ENCODE measurements at regions not wholly inside any gene's neighbourhood (a gene's known extent, or its start where the extent isn't known, plus 50 kb on each side); places are given as distances from the start of the nearest gene placed in this dataset.

DNA sequence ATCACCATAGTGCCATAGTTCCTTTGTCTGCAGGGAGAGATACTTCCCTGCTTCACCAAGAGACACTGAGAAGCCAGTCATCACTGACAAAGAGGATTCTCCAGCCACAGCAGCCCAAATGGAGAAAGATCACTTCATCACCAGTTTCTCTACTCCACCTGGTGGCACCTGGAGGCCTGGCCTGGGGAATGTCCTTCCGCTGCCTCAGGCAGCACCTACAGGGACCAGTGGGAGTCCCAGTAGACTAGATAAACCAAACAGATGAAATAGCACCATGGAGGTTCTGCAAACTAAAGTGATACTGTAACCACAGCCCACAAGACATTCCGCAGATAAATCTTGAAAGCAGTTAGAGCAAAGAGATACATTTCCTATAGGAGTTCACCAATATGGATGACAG, 266.5 kb downstream of the C6orf118 start:
- no peaks in the 10 kb centered on the region for H3K27me3 ChIP-seq (ENCODE audit: control insufficient read depth in 1 of 2, insufficient read depth in 1 of 2, low read length in 2 of 2)
- whole genome bisulfite sequencing = 100% methylated on average over 2 of the region's 2 CpGs

DNA sequence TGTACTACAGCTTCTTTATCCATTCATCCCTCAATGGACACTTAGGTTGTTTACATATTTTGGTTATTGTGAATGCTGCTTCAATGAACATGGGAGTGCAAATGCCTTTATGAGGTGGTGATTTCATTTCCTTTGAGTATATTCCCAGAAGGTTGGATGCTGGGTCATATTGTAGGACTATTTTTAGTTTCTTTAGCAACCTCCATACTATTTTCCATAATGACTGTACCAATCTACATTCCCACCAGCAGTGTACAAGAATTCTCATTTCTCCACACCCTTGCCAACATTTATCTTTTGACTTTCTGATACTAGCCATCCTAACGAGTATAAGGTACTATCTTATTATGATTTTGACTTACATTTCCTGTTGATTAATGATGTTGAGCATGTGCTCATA, 269.0 kb downstream of the C6orf118 start:
- no CpG with 5 or more reads among the region's 1 CpG for WGBS
- H3K14ac ChIP-seq (ENCODE audit: low read length in 2 of 2) = no peak overlapping the region
- H3K18ac ChIP-seq (ENCODE audit: low read depth in 1 of 2, low read length in 2 of 2) = no peak overlapping the region
- H2AFZ ChIP-seq (ENCODE audit: low read depth, low read length) = no peak overlapping the region
- no peak overlapping the region for H3K23ac ChIP-seq (ENCODE audit: low read length in 2 of 2)
- H2BK120ac ChIP-seq (ENCODE audit: low read depth, low read length) = no peak overlapping the region
- DNase-seq = no peak
- no peak overlapping the region for H3K27ac ChIP-seq (ENCODE audit: low read length, poor library complexity, severe bottlenecking)
- H2BK15ac ChIP-seq (ENCODE audit: low read depth, poor library complexity, severe bottlenecking) = no peak overlapping the region
- H3K9me3 ChIP-seq (ENCODE audit: control insufficient read depth, low read length) = peaks cover 15% of the 10 kb centered on the region
- H2BK12ac ChIP-seq (ENCODE audit: low read length in 2 of 2) = no peak overlapping the region
- H2AK5ac ChIP-seq (ENCODE audit: low read length, severe bottlenecking) = no peak overlapping the region
- no peak overlapping the region for H2BK5ac ChIP-seq (ENCODE audit: low read depth, low read length, poor library complexity, severe bottlenecking)
- H4K91ac ChIP-seq (ENCODE audit: low read length) = no peak overlapping the region
- H3K4ac ChIP-seq (ENCODE audit: low read depth in 1 of 2, low read length in 2 of 2) = no peak overlapping the region
- H3K9ac ChIP-seq (ENCODE audit: low read length) = no peak overlapping the region
- no peak overlapping the region for H4K8ac ChIP-seq (ENCODE audit: low read length)
- no peak overlapping the region for H3K4me3 ChIP-seq (ENCODE audit: insufficient read depth in 1 of 2, low read depth in 1 of 2, low read length in 2 of 2)
- no peaks in the 10 kb centered on the region for H3K4me1 ChIP-seq (ENCODE audit: control insufficient read depth, insufficient read depth, low read depth, low read length)
- H3K79me1 ChIP-seq (replicated peaks; ENCODE audit: low read length, poor library complexity, severe bottlenecking) = no peaks in the 10 kb centered on the region
- no peaks in the 10 kb centered on the region for H3K27me3 ChIP-seq (ENCODE audit: control insufficient read depth in 1 of 2, insufficient read depth in 1 of 2, low read length in 2 of 2)
- H3K36me3 ChIP-seq (ENCODE audit: control insufficient read depth in 1 of 2, insufficient read depth in 2 of 2, low read depth in 1 of 2, low read length in 2 of 2) = no peaks in the 10 kb centered on the region
- H3K4me2 ChIP-seq (ENCODE audit: low read length, poor library complexity, severe bottlenecking) = no peak overlapping the region

More for the DNA sequence above, 266.5 kb downstream of the C6orf118 start:
- no peak overlapping the region for H3K23ac ChIP-seq (ENCODE audit: low read length in 2 of 2)
- no peak overlapping the region for H2BK12ac ChIP-seq (ENCODE audit: low read length in 2 of 2)
- no peak overlapping the region for H2BK15ac ChIP-seq (ENCODE audit: low read depth, poor library complexity, severe bottlenecking)
- no peak overlapping the region for H3K4me2 ChIP-seq (ENCODE audit: low read length, poor library complexity, severe bottlenecking)
- no peak overlapping the region for H3K27ac ChIP-seq (ENCODE audit: low read length, poor library complexity, severe bottlenecking)
- H3K18ac ChIP-seq (ENCODE audit: low read depth in 1 of 2, low read length in 2 of 2) = no peak overlapping the region
- H3K4me1 ChIP-seq (ENCODE audit: control insufficient read depth, insufficient read depth, low read depth, low read length) = no peaks in the 10 kb centered on the region
- no peak overlapping the region for H2BK5ac ChIP-seq (ENCODE audit: low read depth, low read length, poor library complexity, severe bottlenecking)
- H2AFZ ChIP-seq (ENCODE audit: low read depth, low read length) = no peak overlapping the region
- no peak overlapping the region for H4K91ac ChIP-seq (ENCODE audit: low read length)
- no peak for DNase-seq
- H2BK120ac ChIP-seq (ENCODE audit: low read depth, low read length) = no peak overlapping the region
- no peaks in the 10 kb centered on the region for H3K36me3 ChIP-seq (ENCODE audit: control insufficient read depth in 1 of 2, insufficient read depth in 2 of 2, low read depth in 1 of 2, low read length in 2 of 2)
- no peak overlapping the region for H3K4me3 ChIP-seq (ENCODE audit: insufficient read depth in 1 of 2, low read depth in 1 of 2, low read length in 2 of 2)
- no peak overlapping the region for H2AK5ac ChIP-seq (ENCODE audit: low read length, severe bottlenecking)
- H3K4ac ChIP-seq (ENCODE audit: low read depth in 1 of 2, low read length in 2 of 2) = no peak overlapping the region
- H3K9ac ChIP-seq (ENCODE audit: low read length) = no peak overlapping the region
- H3K14ac ChIP-seq (ENCODE audit: low read length in 2 of 2) = no peak overlapping the region
- H3K9me3 ChIP-seq (ENCODE audit: control insufficient read depth, low read length) = peaks cover 33% of the 10 kb centered on the region
- no peak overlapping the region for H4K8ac ChIP-seq (ENCODE audit: low read length)
- no peaks in the 10 kb centered on the region for H3K79me1 ChIP-seq (replicated peaks; ENCODE audit: low read length, poor library complexity, severe bottlenecking)

- H3K27me3 ChIP-seq (ENCODE audit: control insufficient read depth in 1 of 2, insufficient read depth in 1 of 2, low read length in 2 of 2) = no peaks in the 10 kb centered on the region
- 38% methylated on average over 4 of the region's 4 CpGs for WGBS
Observed at GRCh38 chr6:165034271-165034741, 275.1 kb downstream of the C6orf118 start.

DNA sequence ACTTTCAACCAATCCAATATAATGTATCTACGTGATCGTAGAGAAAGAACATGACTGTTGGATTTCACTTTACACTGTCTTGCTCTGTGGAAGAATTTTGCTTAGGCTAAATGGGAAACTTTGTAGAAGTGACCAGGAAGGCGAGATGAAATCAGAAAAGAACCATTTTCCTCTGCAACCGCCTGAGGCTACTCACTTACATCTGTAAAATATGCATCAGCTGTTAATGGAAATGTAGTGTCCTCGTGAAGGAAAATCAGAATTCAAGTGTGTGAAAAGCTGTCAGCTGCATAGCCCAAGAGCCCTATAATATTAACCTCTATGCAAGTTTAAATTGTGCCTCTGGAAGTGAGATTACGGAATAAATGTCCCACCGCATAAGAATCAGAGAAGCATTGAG, 277.9 kb downstream of the C6orf118 start:
- no peaks in the 10 kb centered on the region for H3K36me3 ChIP-seq (ENCODE audit: control insufficient read depth in 1 of 2, insufficient read depth in 2 of 2, low read depth in 1 of 2, low read length in 2 of 2)
- H2AFZ ChIP-seq (ENCODE audit: low read depth, low read length) = no peak overlapping the region
- no peaks in the 10 kb centered on the region for H3K4me1 ChIP-seq (ENCODE audit: control insufficient read depth, insufficient read depth, low read depth, low read length)
- no peaks in the 10 kb centered on the region for H3K9me3 ChIP-seq (ENCODE audit: control insufficient read depth, low read length)
- no peak overlapping the region for H2BK15ac ChIP-seq (ENCODE audit: low read depth, poor library complexity, severe bottlenecking)
- no peak overlapping the region for H3K14ac ChIP-seq (ENCODE audit: low read length in 2 of 2)
- no peak overlapping the region for H3K4me2 ChIP-seq (ENCODE audit: low read length, poor library complexity, severe bottlenecking)
- H3K27ac ChIP-seq (ENCODE audit: low read length, poor library complexity, severe bottlenecking) = no peak overlapping the region
- 100% methylated on average over 4 of the region's 7 CpGs for WGBS
- no peak for DNase-seq
- no peak overlapping the region for H4K91ac ChIP-seq (ENCODE audit: low read length)
- H3K4me3 ChIP-seq (ENCODE audit: insufficient read depth in 1 of 2, low read depth in 1 of 2, low read length in 2 of 2) = no peak overlapping the region
- H3K79me1 ChIP-seq (replicated peaks; ENCODE audit: low read length, poor library complexity, severe bottlenecking) = no peaks in the 10 kb centered on the region
- H3K27me3 ChIP-seq (ENCODE audit: control insufficient read depth in 1 of 2, insufficient read depth in 1 of 2, low read length in 2 of 2) = no peaks in the 10 kb centered on the region
- H3K23ac ChIP-seq (ENCODE audit: low read length in 2 of 2) = no peak overlapping the region
- no peak overlapping the region for H2BK5ac ChIP-seq (ENCODE audit: low read depth, low read length, poor library complexity, severe bottlenecking)
- no peak overlapping the region for H2BK120ac ChIP-seq (ENCODE audit: low read depth, low read length)
- no peak overlapping the region for H3K4ac ChIP-seq (ENCODE audit: low read depth in 1 of 2, low read length in 2 of 2)
- no peak overlapping the region for H3K18ac ChIP-seq (ENCODE audit: low read depth in 1 of 2, low read length in 2 of 2)
- no peak overlapping the region for H2BK12ac ChIP-seq (ENCODE audit: low read length in 2 of 2)
- H2AK5ac ChIP-seq (ENCODE audit: low read length, severe bottlenecking) = no peak overlapping the region
- H4K8ac ChIP-seq (ENCODE audit: low read length) = no peak overlapping the region
- H3K9ac ChIP-seq (ENCODE audit: low read length) = no peak overlapping the region

More at GRCh38 chr6:165034271-165034741, 275.1 kb downstream of the C6orf118 start:
- H2AK5ac ChIP-seq (ENCODE audit: low read length, severe bottlenecking) = no peak overlapping the region
- no peak overlapping the region for H3K23ac ChIP-seq (ENCODE audit: low read length in 2 of 2)
- peaks cover 8% of the 10 kb centered on the region for H3K9me3 ChIP-seq (ENCODE audit: control insufficient read depth, low read length)
- no peak overlapping the region for H2AFZ ChIP-seq (ENCODE audit: low read depth, low read length)
- H3K14ac ChIP-seq (ENCODE audit: low read length in 2 of 2) = no peak overlapping the region
- H2BK120ac ChIP-seq (ENCODE audit: low read depth, low read length) = no peak overlapping the region
- no peak overlapping the region for H3K18ac ChIP-seq (ENCODE audit: low read depth in 1 of 2, low read length in 2 of 2)
- H2BK5ac ChIP-seq (ENCODE audit: low read depth, low read length, poor library complexity, severe bottlenecking) = no peak overlapping the region
- H4K91ac ChIP-seq (ENCODE audit: low read length) = no peak overlapping the region
- no peaks in the 10 kb centered on the region for H3K4me1 ChIP-seq (ENCODE audit: control insufficient read depth, insufficient read depth, low read depth, low read length)
- H3K4me3 ChIP-seq (ENCODE audit: insufficient read depth in 1 of 2, low read depth in 1 of 2, low read length in 2 of 2) = no peak overlapping the region
- H3K9ac ChIP-seq (ENCODE audit: low read length) = no peak overlapping the region
- H3K4ac ChIP-seq (ENCODE audit: low read depth in 1 of 2, low read length in 2 of 2) = no peak overlapping the region
- H3K4me2 ChIP-seq (ENCODE audit: low read length, poor library complexity, severe bottlenecking) = no peak overlapping the region
- H2BK12ac ChIP-seq (ENCODE audit: low read length in 2 of 2) = no peak overlapping the region
- DNase-seq = peak; percentile 76
- H3K27ac ChIP-seq (ENCODE audit: low read length, poor library complexity, severe bottlenecking) = no peak overlapping the region
- H3K36me3 ChIP-seq (ENCODE audit: control insufficient read depth in 1 of 2, insufficient read depth in 2 of 2, low read depth in 1 of 2, low read length in 2 of 2) = no peaks in the 10 kb centered on the region
- no peaks in the 10 kb centered on the region for H3K79me1 ChIP-seq (replicated peaks; ENCODE audit: low read length, poor library complexity, severe bottlenecking)
- no peak overlapping the region for H2BK15ac ChIP-seq (ENCODE audit: low read depth, poor library complexity, severe bottlenecking)
- no peak overlapping the region for H4K8ac ChIP-seq (ENCODE audit: low read length)
